ENCODE measurements at regions not wholly inside any gene's neighbourhood (a gene's known extent, or its start where the extent isn't known, plus 50 kb on each side); places are given as distances from the start of the nearest gene placed in this dataset.

DNA sequence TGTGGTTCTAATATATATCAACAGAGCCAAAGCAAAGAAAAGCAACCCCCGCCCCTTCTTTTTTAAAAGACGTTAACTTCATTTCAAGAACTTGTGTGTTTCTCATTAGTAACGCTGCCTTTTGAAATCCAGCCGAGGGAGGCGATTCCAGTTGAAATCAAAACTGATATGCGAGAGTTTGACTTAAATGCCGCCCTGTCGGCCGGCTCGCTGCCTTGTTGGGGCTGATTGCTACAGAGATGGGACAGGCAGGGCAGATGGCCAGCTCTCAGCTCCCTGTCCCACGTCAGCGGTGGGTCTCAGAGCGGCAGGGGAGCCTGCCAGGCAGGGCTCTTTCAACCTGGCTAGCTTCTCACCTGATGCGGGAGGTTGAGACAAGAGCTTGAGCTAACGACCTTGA, 51.9 kb upstream of the ALX4 start:
- no peaks in the 10 kb centered on the region for H3K9me3 Mint-ChIP-seq (ENCODE audit: unreplicated experiment)
- H3K27me3 Mint-ChIP-seq (ENCODE audit: unreplicated experiment) = peaks cover 61% of the 10 kb centered on the region
- no peak for DNase-seq (ENCODE audit: extremely low spot score, unreplicated experiment)
- H3K4me3 Mint-ChIP-seq (ENCODE audit: unreplicated experiment) = no peak overlapping the region
- TF ChIP-seq, protein P1, sequence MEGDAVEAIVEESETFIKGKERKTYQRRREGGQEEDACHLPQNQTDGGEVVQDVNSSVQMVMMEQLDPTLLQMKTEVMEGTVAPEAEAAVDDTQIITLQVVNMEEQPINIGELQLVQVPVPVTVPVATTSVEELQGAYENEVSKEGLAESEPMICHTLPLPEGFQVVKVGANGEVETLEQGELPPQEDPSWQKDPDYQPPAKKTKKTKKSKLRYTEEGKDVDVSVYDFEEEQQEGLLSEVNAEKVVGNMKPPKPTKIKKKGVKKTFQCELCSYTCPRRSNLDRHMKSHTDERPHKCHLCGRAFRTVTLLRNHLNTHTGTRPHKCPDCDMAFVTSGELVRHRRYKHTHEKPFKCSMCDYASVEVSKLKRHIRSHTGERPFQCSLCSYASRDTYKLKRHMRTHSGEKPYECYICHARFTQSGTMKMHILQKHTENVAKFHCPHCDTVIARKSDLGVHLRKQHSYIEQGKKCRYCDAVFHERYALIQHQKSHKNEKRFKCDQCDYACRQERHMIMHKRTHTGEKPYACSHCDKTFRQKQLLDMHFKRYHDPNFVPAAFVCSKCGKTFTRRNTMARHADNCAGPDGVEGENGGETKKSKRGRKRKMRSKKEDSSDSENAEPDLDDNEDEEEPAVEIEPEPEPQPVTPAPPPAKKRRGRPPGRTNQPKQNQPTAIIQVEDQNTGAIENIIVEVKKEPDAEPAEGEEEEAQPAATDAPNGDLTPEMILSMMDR (IDR thresholded peaks at IDR 0.05) = no peak
- H3K36me3 Mint-ChIP-seq (ENCODE audit: unreplicated experiment) = no peaks in the 10 kb centered on the region
- no peaks in the 10 kb centered on the region for H3K4me1 Mint-ChIP-seq (ENCODE audit: unreplicated experiment)
- H3K27ac Mint-ChIP-seq (ENCODE audit: unreplicated experiment) = no peak overlapping the region

DNA sequence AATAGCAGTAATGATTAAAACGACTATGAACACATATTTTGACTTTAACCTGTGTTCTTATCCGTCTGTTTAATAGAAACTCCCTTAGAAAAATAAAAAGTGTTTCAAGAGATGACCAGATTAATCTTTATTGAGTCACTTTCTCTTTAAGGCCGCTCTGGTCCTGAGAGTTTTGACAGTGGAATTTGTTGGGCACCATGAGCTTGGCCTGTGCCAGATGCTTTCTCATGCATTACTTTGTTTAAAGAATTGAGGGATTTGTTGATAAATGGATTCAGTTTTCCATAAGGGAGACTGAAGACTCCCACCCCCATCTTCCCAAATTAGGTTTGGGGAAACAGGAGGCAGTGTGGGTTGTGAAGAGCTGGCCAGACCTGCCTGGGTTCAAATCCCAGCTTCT, 53.2 kb upstream of the ALX4 start:
- Mint-ChIP-seq H3K4me1 (ENCODE audit: unreplicated experiment) (no peaks in the 10 kb centered on the region), H3K36me3 (ENCODE audit: unreplicated experiment) (no peaks in the 10 kb centered on the region), H3K27ac (ENCODE audit: unreplicated experiment) (no peak overlapping the region), H3K27me3 (ENCODE audit: unreplicated experiment) (peaks cover 53% of the 10 kb centered on the region), H3K4me3 (ENCODE audit: unreplicated experiment) (no peak overlapping the region), H3K9me3 (ENCODE audit: unreplicated experiment) (no peaks in the 10 kb centered on the region)
- no peak for DNase-seq (ENCODE audit: extremely low spot score, unreplicated experiment)
- TF ChIP-seq, protein P1 (IDR thresholded peaks at IDR 0.05) = no peak

DNA sequence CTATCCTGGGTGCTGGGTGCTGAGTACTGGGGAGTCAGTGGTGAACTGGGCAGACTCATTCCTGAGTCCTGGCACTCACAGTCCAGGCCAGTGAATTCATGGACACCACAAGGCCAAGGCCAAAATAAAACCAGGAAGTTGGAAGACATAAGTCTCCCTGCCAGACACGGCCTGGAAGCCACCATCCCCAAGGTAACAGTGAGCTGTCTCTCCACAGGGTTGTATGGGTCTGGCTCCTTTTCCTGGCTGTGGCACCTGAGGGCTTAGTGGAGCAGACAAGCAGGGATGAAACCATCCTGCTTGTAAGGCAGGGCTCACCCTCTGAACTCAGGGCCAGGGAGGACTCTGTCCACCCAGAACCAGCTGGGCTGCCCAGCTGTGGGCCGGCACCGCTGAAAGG, 54.7 kb upstream of the ALX4 start:
- Mint-ChIP-seq H3K27ac (ENCODE audit: unreplicated experiment) (no peak overlapping the region), H3K4me1 (ENCODE audit: unreplicated experiment) (no peaks in the 10 kb centered on the region)

DNA sequence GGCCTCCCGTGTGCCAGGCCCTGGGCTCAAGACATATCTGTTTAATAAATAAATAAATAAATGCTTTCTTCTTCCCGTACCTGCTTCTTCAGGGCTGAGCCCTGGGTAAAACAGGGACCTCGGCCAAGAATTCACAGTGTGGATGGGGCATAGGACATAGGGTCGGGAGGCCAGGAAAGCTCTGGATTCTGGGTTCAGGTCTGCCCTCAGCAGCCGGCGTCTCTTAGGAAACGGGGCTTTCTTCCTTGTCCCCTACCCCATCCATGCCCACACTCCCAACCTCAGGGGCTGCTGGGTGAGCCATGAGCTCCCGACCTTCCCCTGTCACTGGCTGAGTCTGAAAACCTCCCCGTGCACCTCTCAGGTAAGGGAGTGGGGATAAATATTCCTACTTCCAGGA, 55.7 kb upstream of the ALX4 start:
- Mint-ChIP-seq H3K4me3 (ENCODE audit: unreplicated experiment) (no peak overlapping the region), H3K4me1 (ENCODE audit: unreplicated experiment) (no peaks in the 10 kb centered on the region), H3K9me3 (ENCODE audit: unreplicated experiment) (no peaks in the 10 kb centered on the region), H3K27me3 (ENCODE audit: unreplicated experiment) (peaks cover 48% of the 10 kb centered on the region), H3K27ac (ENCODE audit: unreplicated experiment) (no peak overlapping the region), H3K36me3 (ENCODE audit: unreplicated experiment) (no peaks in the 10 kb centered on the region)
- no peak for DNase-seq (ENCODE audit: extremely low spot score, unreplicated experiment)
- TF ChIP-seq, protein P1 (IDR thresholded peaks at IDR 0.05) = no peak

More for the DNA sequence above, 54.7 kb upstream of the ALX4 start:
- Mint-ChIP-seq H3K9me3 (ENCODE audit: unreplicated experiment) (no peaks in the 10 kb centered on the region), H3K27me3 (ENCODE audit: unreplicated experiment) (peaks cover 48% of the 10 kb centered on the region), H3K4me3 (ENCODE audit: unreplicated experiment) (no peak overlapping the region), H3K36me3 (ENCODE audit: unreplicated experiment) (no peaks in the 10 kb centered on the region)
- DNase-seq (ENCODE audit: extremely low spot score, unreplicated experiment) = no peak
- TF ChIP-seq, protein P1 (IDR thresholded peaks at IDR 0.05) = no peak

DNA sequence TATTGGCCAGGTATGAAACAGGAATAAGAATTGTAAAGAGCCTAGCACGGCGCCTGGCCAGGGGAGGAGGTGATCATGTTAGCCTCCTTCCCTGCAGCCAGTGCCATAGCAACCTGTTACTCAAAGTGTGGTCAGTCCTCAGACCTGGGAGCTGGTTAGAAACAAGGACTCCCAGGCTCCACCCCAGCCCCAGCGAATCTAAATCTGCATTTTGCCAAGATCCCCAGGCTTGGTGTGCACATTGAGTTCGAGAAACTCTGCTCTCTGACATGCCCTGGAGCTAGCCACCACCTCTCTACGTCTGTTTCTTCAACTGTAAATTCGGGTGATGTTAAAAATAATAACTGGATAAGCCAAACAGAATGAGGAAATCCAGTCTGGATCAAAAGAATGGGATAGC, 56.1 kb upstream of the ALX4 start:
- no peaks in the 10 kb centered on the region for H3K4me1 Mint-ChIP-seq (ENCODE audit: unreplicated experiment)
- TF ChIP-seq, protein P1 (IDR thresholded peaks at IDR 0.05) = no peak
- no peak for DNase-seq (ENCODE audit: extremely low spot score, unreplicated experiment)

More for the DNA sequence above, 56.1 kb upstream of the ALX4 start:
- H3K36me3 Mint-ChIP-seq (ENCODE audit: unreplicated experiment) = no peaks in the 10 kb centered on the region
- peaks cover 47% of the 10 kb centered on the region for H3K27me3 Mint-ChIP-seq (ENCODE audit: unreplicated experiment)
- no peak overlapping the region for H3K27ac Mint-ChIP-seq (ENCODE audit: unreplicated experiment)
- H3K4me3 Mint-ChIP-seq (ENCODE audit: unreplicated experiment) = no peak overlapping the region
- H3K9me3 Mint-ChIP-seq (ENCODE audit: unreplicated experiment) = no peaks in the 10 kb centered on the region
